K562 (cell line): ENCODE measurements at regions not wholly inside any gene's neighbourhood (a gene's known extent, or its start where the extent isn't known, plus 50 kb on each side); places are given as distances from the start of the nearest gene placed in this dataset.

ENCODE experiments used
- POLR2A ChIP-seq: fragments of 450-650 bp; conservative IDR thresholded peaks from 2 replicates; pipeline ENCODE4 v1.6.1; 2016
- SIRT6 ChIP-seq: IDR thresholded peaks from one replicate; pipeline ENCODE4 v1.6.1; 2012; ENCODE audit warnings: low read depth, mild to moderate bottlenecking, control low read depth, inconsistent platforms, low read length, moderate library complexity

DNA sequence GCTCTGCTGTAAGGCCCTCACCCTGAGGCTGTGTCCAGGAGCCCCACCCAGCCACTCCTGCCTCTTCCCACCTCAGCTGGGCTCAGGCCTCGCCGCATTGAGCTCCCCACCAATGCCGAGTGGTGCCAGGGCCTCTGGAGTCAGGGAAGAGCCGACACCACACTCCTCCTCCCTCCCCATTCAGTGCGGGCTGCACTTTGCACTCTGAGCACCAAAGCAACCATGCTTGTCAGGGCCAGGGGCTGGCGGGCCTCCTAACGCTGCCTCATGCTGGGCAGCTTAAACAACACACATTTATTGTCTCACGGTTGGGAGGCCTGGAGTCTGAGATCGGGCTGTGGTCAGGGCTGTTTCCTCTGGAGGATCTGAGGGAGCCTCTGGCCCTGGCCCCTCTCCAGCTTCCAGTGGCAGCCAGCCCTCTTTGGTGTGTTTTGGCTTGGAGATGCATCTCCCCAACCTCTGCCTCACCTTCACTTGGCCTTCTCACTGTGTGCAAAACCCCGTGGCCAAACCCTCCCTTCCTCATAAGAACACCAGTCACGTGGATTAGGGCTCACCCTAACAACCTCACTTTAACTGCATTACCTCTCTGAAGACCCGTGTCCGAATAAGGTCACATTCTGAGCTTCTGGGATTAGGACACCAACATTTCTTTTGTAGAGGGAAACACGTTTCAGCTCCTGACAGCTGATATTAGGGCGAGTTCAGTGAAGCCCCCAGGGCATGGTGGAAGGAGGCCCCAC, 157.8 kb downstream of the MED10 start:
- TF ChIP-seq POLR2A (no peak), SIRT6 (no peak)
